ENCODE measurements at regions not wholly inside any gene's neighbourhood (a gene's known extent, or its start where the extent isn't known, plus 50 kb on each side); places are given as distances from the start of the nearest gene placed in this dataset.

GRCh38 chr2:191754103-191754502 is 76.2 kb downstream of the NABP1 start (continued):
- TF ChIP-seq MYBL2 (CRISPR knock-in tag; IDR thresholded peaks at IDR 0.05) (no peak), ERG (CRISPR knock-in tag; IDR thresholded peaks at IDR 0.05) (no peak), FOXK1 (CRISPR knock-in tag; IDR thresholded peaks at IDR 0.05) (no peak), ZNF281 (CRISPR knock-in tag; IDR thresholded peaks at IDR 0.05) (no peak)
- TF ChIP-seq, protein P1, sequence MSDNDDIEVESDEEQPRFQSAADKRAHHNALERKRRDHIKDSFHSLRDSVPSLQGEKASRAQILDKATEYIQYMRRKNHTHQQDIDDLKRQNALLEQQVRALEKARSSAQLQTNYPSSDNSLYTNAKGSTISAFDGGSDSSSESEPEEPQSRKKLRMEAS (CRISPR knock-in tag; IDR thresholded peaks at IDR 0.05), result no peak

DNA sequence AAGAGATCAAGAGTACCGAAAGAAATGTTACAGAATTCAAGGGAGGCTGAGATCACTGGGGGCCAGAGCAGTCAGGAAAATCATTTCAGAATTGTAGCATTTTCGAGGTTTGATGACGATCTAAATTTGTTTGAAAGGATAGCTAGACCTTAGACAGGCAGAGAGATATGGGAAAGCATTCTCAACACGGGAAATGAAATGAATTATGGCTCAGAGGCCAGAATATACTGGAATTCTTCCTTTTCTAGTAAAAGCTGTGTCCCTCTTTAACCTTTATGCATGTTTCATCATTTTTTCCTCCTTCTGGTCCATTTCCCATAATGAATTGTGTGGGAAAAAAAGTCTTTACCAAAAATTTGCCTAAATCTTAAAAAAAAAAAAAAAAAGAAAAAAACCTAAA is 78.8 kb downstream of the NABP1 start:
- DNase-seq (ENCODE audit: low spot score), result no peak
- Mint-ChIP-seq H3K27me3 (ENCODE audit: low read depth) (no peaks in the 10 kb centered on the region), H3K36me3 (no peaks in the 10 kb centered on the region), H3K9me3 (no peaks in the 10 kb centered on the region), H3K4me1 (peaks cover 22% of the 10 kb centered on the region), H3K4me3 (no peak overlapping the region), H3K27ac (no peak overlapping the region)
- CTCF ChIA-PET, result no interaction called here
- TF ChIP-seq USF1 (CRISPR knock-in tag; IDR thresholded peaks at IDR 0.05) (no peak), GABPB1 (CRISPR knock-in tag; IDR thresholded peaks at IDR 0.05) (no peak), ZNF138 (CRISPR knock-in tag; conservative IDR thresholded peaks at IDR 0.05) (no peak), RELA (CRISPR knock-in tag; IDR thresholded peaks at IDR 0.05; ENCODE audit: borderline replicate concordance) (no peak)
- ATAC-seq, result no peak
- POLR2A ChIA-PET, result no interaction called here

- no peaks in the 10 kb centered on the region for H3K27me3 Mint-ChIP-seq (ENCODE audit: low read depth)
- H3K4me1 Mint-ChIP-seq, result peaks cover 24% of the 10 kb centered on the region
- POLR2A ChIA-PET, result no interaction called here
- no peak overlapping the region for H3K4me3 Mint-ChIP-seq
- ATAC-seq, result no peak
- no peaks in the 10 kb centered on the region for H3K36me3 Mint-ChIP-seq
- no peak for DNase-seq (ENCODE audit: low spot score)
- CTCF ChIA-PET, result no interaction called here
- TF ChIP-seq HMGA2 (CRISPR knock-in tag; IDR thresholded peaks at IDR 0.05) (no peak), ZNF396 (CRISPR knock-in tag; IDR thresholded peaks at IDR 0.05; ENCODE audit: borderline replicate concordance) (no peak), USF1 (CRISPR knock-in tag; IDR thresholded peaks at IDR 0.05) (no peak), IRF1 (CRISPR knock-in tag; IDR thresholded peaks at IDR 0.05) (no peak), CREM (CRISPR knock-in tag; IDR thresholded peaks at IDR 0.05) (no peak), ELF4 (CRISPR knock-in tag; IDR thresholded peaks at IDR 0.05; ENCODE audit: low read depth) (no peak), EMX1 (CRISPR knock-in tag; IDR thresholded peaks at IDR 0.05) (no peak), IRF2 (CRISPR knock-in tag; IDR thresholded peaks at IDR 0.05; ENCODE audit: borderline replicate concordance, low read depth) (no peak), NR1H2 (CRISPR knock-in tag; IDR thresholded peaks at IDR 0.05) (no peak)
- TF ChIP-seq, protein P2, sequence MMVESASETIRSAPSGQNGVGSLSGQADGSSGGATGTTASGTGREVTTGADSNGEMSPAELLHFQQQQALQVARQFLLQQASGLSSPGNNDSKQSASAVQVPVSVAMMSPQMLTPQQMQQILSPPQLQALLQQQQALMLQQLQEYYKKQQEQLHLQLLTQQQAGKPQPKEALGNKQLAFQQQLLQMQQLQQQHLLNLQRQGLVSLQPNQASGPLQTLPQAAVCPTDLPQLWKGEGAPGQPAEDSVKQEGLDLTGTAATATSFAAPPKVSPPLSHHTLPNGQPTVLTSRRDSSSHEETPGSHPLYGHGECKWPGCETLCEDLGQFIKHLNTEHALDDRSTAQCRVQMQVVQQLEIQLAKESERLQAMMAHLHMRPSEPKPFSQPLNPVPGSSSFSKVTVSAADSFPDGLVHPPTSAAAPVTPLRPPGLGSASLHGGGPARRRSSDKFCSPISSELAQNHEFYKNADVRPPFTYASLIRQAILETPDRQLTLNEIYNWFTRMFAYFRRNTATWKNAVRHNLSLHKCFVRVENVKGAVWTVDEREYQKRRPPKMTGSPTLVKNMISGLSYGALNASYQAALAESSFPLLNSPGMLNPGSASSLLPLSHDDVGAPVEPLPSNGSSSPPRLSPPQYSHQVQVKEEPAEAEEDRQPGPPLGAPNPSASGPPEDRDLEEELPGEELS (CRISPR knock-in tag; IDR thresholded peaks at IDR 0.05), result no peak
- H3K27ac Mint-ChIP-seq, result no peak overlapping the region
- H3K9me3 Mint-ChIP-seq, result no peaks in the 10 kb centered on the region
Observed at GRCh38 chr2:191757208-191757607, 79.3 kb downstream of the NABP1 start.
